ENCODE measurements at regions not wholly inside any gene's neighbourhood (a gene's known extent, or its start where the extent isn't known, plus 50 kb on each side); places are given as distances from the start of the nearest gene placed in this dataset.

DNA sequence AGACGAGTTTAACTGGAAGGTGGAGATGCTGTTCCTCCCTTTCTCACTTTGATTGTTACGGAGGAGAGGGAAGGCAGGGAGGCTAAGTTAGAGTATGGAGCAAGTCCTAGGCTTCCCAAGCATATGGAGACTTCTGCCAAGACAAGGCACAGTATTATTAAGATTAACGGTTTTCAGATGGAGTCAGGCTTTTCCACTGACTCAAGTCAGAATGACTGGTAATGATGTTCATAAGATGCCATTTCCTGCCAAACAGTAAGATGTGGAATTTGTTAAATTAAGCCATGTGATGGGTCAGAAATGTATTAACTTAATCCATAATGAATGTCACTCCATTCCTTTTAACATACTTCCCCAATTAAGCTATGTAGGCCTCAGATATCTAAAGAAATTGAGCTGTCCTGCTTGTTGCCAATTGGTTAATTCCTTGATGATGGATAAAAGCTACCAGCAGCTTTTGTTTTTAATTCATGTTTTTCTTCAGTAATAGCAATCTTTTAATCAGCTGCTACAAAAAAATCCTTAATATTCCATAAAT lies 383.7 kb downstream of the ZNF521 start:
- no peak for TF ChIP-seq TOX (CRISPR knock-in tag; IDR thresholded peaks at IDR 0.05; ENCODE audit: borderline replicate concordance)
- no peak for TF ChIP-seq ESRRG (CRISPR knock-in tag; IDR thresholded peaks at IDR 0.05)
- TF ChIP-seq ZFP30 (CRISPR knock-in tag; IDR thresholded peaks at IDR 0.05) = no peak
- peak; percentile 64 for TF ChIP-seq ISL1 (CRISPR knock-in tag; IDR thresholded peaks at IDR 0.05)
- ATAC-seq = peak; percentile 93

DNA sequence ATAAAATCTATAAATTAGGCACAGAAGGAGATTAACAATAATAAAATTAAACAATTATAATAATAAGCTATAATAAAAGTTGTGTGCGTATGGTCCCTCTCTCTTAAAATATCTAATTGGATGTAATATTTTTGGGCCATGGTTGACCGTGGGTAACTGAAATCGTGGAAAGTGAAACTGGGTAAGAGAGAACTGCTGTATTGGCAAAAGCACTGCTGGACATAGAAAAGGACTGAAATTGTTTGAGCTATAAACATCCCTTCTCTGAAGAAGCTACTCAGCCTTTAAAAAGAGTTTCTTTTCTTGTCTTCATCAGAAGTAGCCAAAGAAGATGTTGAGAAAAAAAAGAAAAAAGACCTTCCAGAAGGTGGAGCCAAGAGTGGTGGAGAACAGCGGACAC lies 379.4 kb downstream of the ZNF521 start:
- ATAC-seq = no peak
- TF ChIP-seq ZNF8 (CRISPR knock-in tag; IDR thresholded peaks at IDR 0.05) = no peak
- no peak for TF ChIP-seq ISL1 (CRISPR knock-in tag; IDR thresholded peaks at IDR 0.05)
- TF ChIP-seq SNAI2 (CRISPR knock-in tag; IDR thresholded peaks at IDR 0.05) = no peak
- TF ChIP-seq ZNF565 (CRISPR knock-in tag; conservative IDR thresholded peaks at IDR 0.05; ENCODE audit: low read depth) = no peak
- no peak for TF ChIP-seq ARNTL (CRISPR knock-in tag; IDR thresholded peaks at IDR 0.05; ENCODE audit: borderline replicate concordance, low read depth)
- no peak for TF ChIP-seq ESRRG (CRISPR knock-in tag; IDR thresholded peaks at IDR 0.05)
- TF ChIP-seq, protein P1, sequence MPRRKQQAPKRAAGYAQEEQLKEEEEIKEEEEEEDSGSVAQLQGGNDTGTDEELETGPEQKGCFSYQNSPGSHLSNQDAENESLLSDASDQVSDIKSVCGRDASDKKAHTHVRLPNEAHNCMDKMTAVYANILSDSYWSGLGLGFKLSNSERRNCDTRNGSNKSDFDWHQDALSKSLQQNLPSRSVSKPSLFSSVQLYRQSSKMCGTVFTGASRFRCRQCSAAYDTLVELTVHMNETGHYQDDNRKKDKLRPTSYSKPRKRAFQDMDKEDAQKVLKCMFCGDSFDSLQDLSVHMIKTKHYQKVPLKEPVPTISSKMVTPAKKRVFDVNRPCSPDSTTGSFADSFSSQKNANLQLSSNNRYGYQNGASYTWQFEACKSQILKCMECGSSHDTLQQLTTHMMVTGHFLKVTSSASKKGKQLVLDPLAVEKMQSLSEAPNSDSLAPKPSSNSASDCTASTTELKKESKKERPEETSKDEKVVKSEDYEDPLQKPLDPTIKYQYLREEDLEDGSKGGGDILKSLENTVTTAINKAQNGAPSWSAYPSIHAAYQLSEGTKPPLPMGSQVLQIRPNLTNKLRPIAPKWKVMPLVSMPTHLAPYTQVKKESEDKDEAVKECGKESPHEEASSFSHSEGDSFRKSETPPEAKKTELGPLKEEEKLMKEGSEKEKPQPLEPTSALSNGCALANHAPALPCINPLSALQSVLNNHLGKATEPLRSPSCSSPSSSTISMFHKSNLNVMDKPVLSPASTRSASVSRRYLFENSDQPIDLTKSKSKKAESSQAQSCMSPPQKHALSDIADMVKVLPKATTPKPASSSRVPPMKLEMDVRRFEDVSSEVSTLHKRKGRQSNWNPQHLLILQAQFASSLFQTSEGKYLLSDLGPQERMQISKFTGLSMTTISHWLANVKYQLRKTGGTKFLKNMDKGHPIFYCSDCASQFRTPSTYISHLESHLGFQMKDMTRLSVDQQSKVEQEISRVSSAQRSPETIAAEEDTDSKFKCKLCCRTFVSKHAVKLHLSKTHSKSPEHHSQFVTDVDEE (CRISPR knock-in tag; IDR thresholded peaks at IDR 0.05) = no peak
- TF ChIP-seq PPARA (CRISPR knock-in tag; IDR thresholded peaks at IDR 0.05; ENCODE audit: borderline replicate concordance) = no peak
- no peak for TF ChIP-seq GLIS3 (CRISPR knock-in tag; IDR thresholded peaks at IDR 0.05)
- TF ChIP-seq ZFP3 (CRISPR knock-in tag; IDR thresholded peaks at IDR 0.05) = no peak
- TF ChIP-seq ZNF70 (CRISPR knock-in tag; IDR thresholded peaks at IDR 0.05) = no peak
- TF ChIP-seq, protein P2, sequence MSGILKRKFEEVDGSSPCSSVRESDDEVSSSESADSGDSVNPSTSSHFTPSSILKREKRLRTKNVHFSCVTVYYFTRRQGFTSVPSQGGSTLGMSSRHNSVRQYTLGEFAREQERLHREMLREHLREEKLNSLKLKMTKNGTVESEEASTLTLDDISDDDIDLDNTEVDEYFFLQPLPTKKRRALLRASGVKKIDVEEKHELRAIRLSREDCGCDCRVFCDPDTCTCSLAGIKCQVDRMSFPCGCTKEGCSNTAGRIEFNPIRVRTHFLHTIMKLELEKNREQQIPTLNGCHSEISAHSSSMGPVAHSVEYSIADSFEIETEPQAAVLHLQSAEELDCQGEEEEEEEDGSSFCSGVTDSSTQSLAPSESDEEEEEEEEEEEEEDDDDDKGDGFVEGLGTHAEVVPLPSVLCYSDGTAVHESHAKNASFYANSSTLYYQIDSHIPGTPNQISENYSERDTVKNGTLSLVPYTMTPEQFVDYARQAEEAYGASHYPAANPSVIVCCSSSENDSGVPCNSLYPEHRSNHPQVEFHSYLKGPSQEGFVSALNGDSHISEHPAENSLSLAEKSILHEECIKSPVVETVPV (CRISPR knock-in tag; IDR thresholded peaks at IDR 0.05) = no peak
- TF ChIP-seq ZC3H10 (CRISPR knock-in tag; IDR thresholded peaks at IDR 0.05) = no peak
- no peak for TF ChIP-seq BACH2 (CRISPR knock-in tag; IDR thresholded peaks at IDR 0.05; ENCODE audit: borderline replicate concordance)
- TF ChIP-seq OSR1 (CRISPR knock-in tag; IDR thresholded peaks at IDR 0.05) = no peak
- TF ChIP-seq CSDC2 (CRISPR knock-in tag; IDR thresholded peaks at IDR 0.05) = no peak
- TF ChIP-seq, protein P3, sequence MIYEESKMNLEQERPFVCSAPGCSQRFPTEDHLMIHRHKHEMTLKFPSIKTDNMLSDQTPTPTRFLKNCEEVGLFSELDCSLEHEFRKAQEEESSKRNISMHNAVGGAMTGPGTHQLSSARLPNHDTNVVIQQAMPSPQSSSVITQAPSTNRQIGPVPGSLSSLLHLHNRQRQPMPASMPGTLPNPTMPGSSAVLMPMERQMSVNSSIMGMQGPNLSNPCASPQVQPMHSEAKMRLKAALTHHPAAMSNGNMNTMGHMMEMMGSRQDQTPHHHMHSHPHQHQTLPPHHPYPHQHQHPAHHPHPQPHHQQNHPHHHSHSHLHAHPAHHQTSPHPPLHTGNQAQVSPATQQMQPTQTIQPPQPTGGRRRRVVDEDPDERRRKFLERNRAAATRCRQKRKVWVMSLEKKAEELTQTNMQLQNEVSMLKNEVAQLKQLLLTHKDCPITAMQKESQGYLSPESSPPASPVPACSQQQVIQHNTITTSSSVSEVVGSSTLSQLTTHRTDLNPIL (CRISPR knock-in tag; IDR thresholded peaks at IDR 0.05; ENCODE audit: low read depth) = no peak

- TF ChIP-seq GLIS3 (CRISPR knock-in tag; IDR thresholded peaks at IDR 0.05) (no peak), ISL1 (CRISPR knock-in tag; IDR thresholded peaks at IDR 0.05) (peak; percentile 63)
- no peak; the same call in 2 of the 3 replicates for ATAC-seq
Observed at GRCh38 chr18:24974431-24974830, 377.5 kb downstream of the ZNF521 start.

DNA sequence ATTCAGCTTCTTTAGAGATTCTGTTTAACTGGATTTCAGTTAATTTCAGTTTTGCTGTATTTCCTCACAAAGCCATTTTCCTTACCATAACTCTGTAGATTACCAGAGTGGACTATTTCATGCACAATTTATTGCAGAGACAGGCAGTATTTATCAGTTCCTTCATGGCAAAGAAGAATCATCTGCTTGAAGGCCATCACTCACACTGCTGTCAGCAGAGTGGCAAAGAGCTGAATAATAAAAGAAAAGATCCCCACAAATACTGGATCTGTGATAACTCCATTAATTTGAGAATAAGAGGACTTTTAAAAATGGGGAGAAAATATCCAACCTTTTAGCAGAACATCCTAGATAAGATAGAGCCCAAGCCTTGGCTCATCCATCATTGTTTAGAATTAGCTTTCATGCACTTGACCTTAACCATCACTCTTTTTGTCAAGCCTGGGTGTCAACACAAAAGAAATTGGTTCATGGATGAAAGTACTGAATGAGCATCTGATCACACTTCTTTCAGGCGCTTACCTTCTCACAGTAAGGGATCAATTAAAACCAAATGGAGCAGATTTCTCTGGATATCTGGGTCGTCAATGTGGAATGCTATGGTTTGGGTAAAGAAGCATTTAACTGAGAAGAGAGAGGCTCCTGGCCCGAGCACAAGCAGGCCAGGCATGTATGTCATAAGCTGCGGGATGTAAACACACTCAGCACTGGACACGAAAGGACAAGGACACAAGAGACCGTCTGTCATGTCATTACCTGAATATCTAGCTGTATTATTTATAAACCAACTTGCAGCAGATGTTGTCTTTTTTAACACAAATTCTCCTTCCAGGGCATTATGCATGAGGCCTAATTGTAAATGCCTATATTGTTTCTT lies 376.2 kb downstream of the ZNF521 start:
- ATAC-seq = no peak
- TF ChIP-seq RARB (CRISPR knock-in tag; IDR thresholded peaks at IDR 0.05) (no peak), TCF4 (CRISPR knock-in tag; IDR thresholded peaks at IDR 0.05; ENCODE audit: borderline replicate concordance) (no peak), ZFP30 (CRISPR knock-in tag; IDR thresholded peaks at IDR 0.05) (no peak), ZNF8 (CRISPR knock-in tag; IDR thresholded peaks at IDR 0.05) (no peak), ZNF70 (CRISPR knock-in tag; IDR thresholded peaks at IDR 0.05) (no peak), PATZ1 (CRISPR knock-in tag; IDR thresholded peaks at IDR 0.05; ENCODE audit: borderline replicate concordance) (no peak), ZFP3 (CRISPR knock-in tag; IDR thresholded peaks at IDR 0.05) (no peak), BACH2 (CRISPR knock-in tag; IDR thresholded peaks at IDR 0.05; ENCODE audit: borderline replicate concordance) (no peak), PPARA (CRISPR knock-in tag; IDR thresholded peaks at IDR 0.05; ENCODE audit: borderline replicate concordance) (no peak), ZC3H10 (CRISPR knock-in tag; IDR thresholded peaks at IDR 0.05) (no peak), GLIS3 (CRISPR knock-in tag; IDR thresholded peaks at IDR 0.05) (no peak)

Measured in SK-N-SH treated with all-trans-retinoic acid at 6 μM for 48 hours (cell line).